Thyroid gland (tissue), 4 donors: ENCODE measurements at regions not wholly inside any gene's neighbourhood (a gene's known extent, or its start where the extent isn't known, plus 50 kb on each side); places are given as distances from the start of the nearest gene placed in this dataset.
A peak's percentile ranks its signal among the peaks of the same experiment; 100 is the strongest.
"Not testable (repeated sequence)": the region's sequence is repeated elsewhere in the genome, so short reads cannot be mapped to it uniquely, and the experiment has no call there.

Experiments
- DNase-seq, 2 donors: peaks; one replicate each; pipeline ENCODE4 v3.0.0-alpha.2; 2019
- H3K27ac ChIP-seq, 3 donors: fragments of 200-600 bp; sonication (generic); 1 replicate in 2 of 3; 2 replicates in 1 of 3; pipeline ENCODE4 v1.5.1; 2016 to 2019; ENCODE audit warnings: mild to moderate bottlenecking in 1 of 3, moderate library complexity in 1 of 3
- H3K27me3 ChIP-seq: fragments of 200-600 bp; sonication (generic); one replicate; pipeline ENCODE4 v1.5.1; 2019
- H3K36me3 ChIP-seq, 2 donors: fragments of 200-600 bp; sonication (generic); one replicate each; pipeline ENCODE4 v1.5.1; 2016 to 2019
- H3K4me1 ChIP-seq, 2 donors: fragments of 200-600 bp; sonication (generic); one replicate each; pipeline ENCODE4 v1.5.1; 2017 to 2019
- H3K4me3 ChIP-seq, 3 donors: fragments of 200-600 bp; sonication (generic); replicated peaks in 1 of 3; 1 replicate in 2 of 3; 2 replicates in 1 of 3; pipeline ENCODE4 v1.5.1; 2016; ENCODE audit warnings: mild to moderate bottlenecking in 1 of 3
- H3K9me3 ChIP-seq: fragments of 200-600 bp; sonication (generic); one replicate; pipeline ENCODE4 v1.5.1; 2017
- POLR2A ChIP-seq, 2 donors: fragments of 450-650 bp; IDR thresholded peaks; one replicate each; pipeline ENCODE4 v1.6.1; 2017; ENCODE audit warnings: antibody characterized with exemption in 2 of 2, mild to moderate bottlenecking in 2 of 2, moderate library complexity in 1 of 2
- WGBS, 2 donors: methylation state at CpG; one replicate each; pipeline ENCODE4 v1.1.5; 2017; 5-methylcytosine and 5-hydroxymethylcytosine counted together
- intact Hi-C: fragments of 100-400 bp; cut with DNase I; formaldehyde crosslinking; loops from one replicate; pipeline ENCODE4 v1.15.1; 2023
- TF ChIP-seq, protein P1 (sequence below), 6 experiments: fragments of 200-600 bp in 3 of 6; fragments of 450-650 bp in 3 of 6; sonication (generic) in 3 of 6; IDR thresholded peaks; one replicate each; pipeline ENCODE4 v1.5.1; 2016 to 2019; ENCODE audit warnings: antibody characterized with exemption in 6 of 6, mild to moderate bottlenecking in 2 of 6, inconsistent platforms in 1 of 6, moderate library complexity in 1 of 6

DNA sequence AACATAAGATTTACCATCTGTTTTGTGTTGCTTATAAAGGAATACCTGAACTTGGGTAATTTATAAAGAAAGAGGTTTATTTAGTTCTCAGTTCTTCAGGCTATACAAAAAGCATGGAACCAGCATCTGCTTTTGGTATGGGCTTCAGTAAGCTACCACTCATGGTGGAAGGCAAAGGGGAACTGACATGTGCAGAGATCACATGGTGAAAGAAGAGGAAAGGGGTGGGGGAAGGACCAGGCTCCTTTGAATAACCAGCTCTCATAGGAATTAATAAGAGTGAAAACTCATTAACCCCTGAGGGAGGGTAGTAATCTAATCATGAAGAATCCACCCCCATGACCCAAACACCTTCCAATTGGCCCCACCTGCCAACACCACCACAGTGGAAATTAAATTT lies 89.5 kb upstream of the TMEM170B start:
- peaks cover 9 to 15% of the 10 kb centered on the region in 2 donors for H3K4me1 ChIP-seq
- H3K36me3 ChIP-seq: no peaks in the 10 kb centered on the region
- no peak for TF ChIP-seq POLR2A (IDR thresholded peaks at IDR 0.05)
- TF ChIP-seq, protein P1, sequence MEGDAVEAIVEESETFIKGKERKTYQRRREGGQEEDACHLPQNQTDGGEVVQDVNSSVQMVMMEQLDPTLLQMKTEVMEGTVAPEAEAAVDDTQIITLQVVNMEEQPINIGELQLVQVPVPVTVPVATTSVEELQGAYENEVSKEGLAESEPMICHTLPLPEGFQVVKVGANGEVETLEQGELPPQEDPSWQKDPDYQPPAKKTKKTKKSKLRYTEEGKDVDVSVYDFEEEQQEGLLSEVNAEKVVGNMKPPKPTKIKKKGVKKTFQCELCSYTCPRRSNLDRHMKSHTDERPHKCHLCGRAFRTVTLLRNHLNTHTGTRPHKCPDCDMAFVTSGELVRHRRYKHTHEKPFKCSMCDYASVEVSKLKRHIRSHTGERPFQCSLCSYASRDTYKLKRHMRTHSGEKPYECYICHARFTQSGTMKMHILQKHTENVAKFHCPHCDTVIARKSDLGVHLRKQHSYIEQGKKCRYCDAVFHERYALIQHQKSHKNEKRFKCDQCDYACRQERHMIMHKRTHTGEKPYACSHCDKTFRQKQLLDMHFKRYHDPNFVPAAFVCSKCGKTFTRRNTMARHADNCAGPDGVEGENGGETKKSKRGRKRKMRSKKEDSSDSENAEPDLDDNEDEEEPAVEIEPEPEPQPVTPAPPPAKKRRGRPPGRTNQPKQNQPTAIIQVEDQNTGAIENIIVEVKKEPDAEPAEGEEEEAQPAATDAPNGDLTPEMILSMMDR (IDR thresholded peaks at IDR 0.05): no peak
- H3K27me3 ChIP-seq: no peaks in the 10 kb centered on the region
- intact Hi-C loops: no loop called here
- H3K9me3 ChIP-seq: no peaks in the 10 kb centered on the region
- H3K4me3 ChIP-seq: no peak overlapping the region
- DNase-seq: no peak
- no peak overlapping the region for H3K27ac ChIP-seq

GRCh38 chr6:11447265-11447664 lies 90.3 kb upstream of the TMEM170B start:
- Histone ChIP-seq H3K27ac (no peak overlapping the region), H3K4me3 (no peak overlapping the region), H3K27me3 (no peaks in the 10 kb centered on the region), H3K36me3 (no peaks in the 10 kb centered on the region), H3K4me1 (peaks cover 9 to 15% of the 10 kb centered on the region in 2 donors), H3K9me3 (no peaks in the 10 kb centered on the region)
- WGBS, 2 donors: 92 to 100% methylated on average over 1 of the region's 1 CpG
- intact Hi-C loops: no loop called here
- DNase-seq: no peak
- TF ChIP-seq, protein P1 (IDR thresholded peaks at IDR 0.05): no peak
- TF ChIP-seq POLR2A (IDR thresholded peaks at IDR 0.05): no peak

GRCh38 chr6:11445146-11445545 lies 92.4 kb upstream of the TMEM170B start:
- H3K27ac ChIP-seq: peak overlapping the region; percentile 5 to 75 (median 66)
- no peaks in the 10 kb centered on the region for H3K27me3 ChIP-seq
- intact Hi-C loops: no loop called here
- peaks cover 9 to 15% of the 10 kb centered on the region in 2 donors for H3K4me1 ChIP-seq
- no peak overlapping the region for H3K4me3 ChIP-seq
- 97 to 98% methylated on average over 2 of the region's 2 CpGs for WGBS, 2 donors
- H3K9me3 ChIP-seq: no peaks in the 10 kb centered on the region
- TF ChIP-seq, protein P1 (IDR thresholded peaks at IDR 0.05): no peak
- no peak for TF ChIP-seq POLR2A (IDR thresholded peaks at IDR 0.05)
- no peaks in the 10 kb centered on the region for H3K36me3 ChIP-seq
- no peak for DNase-seq

- H3K4me3 ChIP-seq, intact Hi-C loops, H3K36me3 ChIP-seq, DNase-seq, H3K27me3 ChIP-seq, H3K27ac ChIP-seq, H3K9me3 ChIP-seq: not testable (repeated sequence)
- WGBS, 2 donors: 94 to 96% methylated on average over 1 of the region's 1 CpG
- peaks cover 9 to 25% of the 10 kb centered on the region in 2 donors for H3K4me1 ChIP-seq
Measured at GRCh38 chr6:11443125-11443524, 94.4 kb upstream of the TMEM170B start.

GRCh38 chr6:11442495-11442894 lies 95.1 kb upstream of the TMEM170B start:
- intact Hi-C loops: no loop called here
- Histone ChIP-seq H3K9me3 (no peaks in the 10 kb centered on the region), H3K27me3 (no peaks in the 10 kb centered on the region), H3K4me1 (peaks cover 9 to 32% of the 10 kb centered on the region in 2 donors), H3K4me3 (no peak overlapping the region), H3K36me3 (no peaks in the 10 kb centered on the region), H3K27ac (no peak overlapping the region)
- WGBS, 2 donors: 100% methylated on average over 2 of the region's 2 CpGs
- TF ChIP-seq POLR2A (IDR thresholded peaks at IDR 0.05): no peak
- TF ChIP-seq, protein P1 (IDR thresholded peaks at IDR 0.05): no peak
- DNase-seq: no peak

DNA sequence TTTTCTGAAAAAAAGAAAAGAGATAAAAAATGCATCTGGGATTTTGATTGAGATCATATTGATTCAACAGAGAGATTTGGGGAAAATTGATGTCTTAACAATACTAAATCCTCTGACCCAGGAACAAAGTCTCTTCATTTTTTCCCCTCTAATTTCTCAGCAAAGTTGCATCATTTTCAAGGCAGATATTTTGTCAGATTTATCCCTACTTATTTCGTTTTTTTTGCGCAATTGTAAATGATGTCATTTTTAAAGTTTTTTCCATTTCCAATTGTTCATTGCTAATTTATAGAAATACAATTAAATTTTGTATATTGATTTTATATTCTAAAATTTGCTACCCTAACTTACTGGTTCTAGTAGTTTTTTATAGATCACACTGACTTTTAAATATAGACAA lies 97.7 kb upstream of the TMEM170B start:
- TF ChIP-seq, protein P1 (IDR thresholded peaks at IDR 0.05): no peak
- TF ChIP-seq POLR2A (IDR thresholded peaks at IDR 0.05): no peak
- Histone ChIP-seq H3K4me1 (peaks cover 0 to 34% of the 10 kb centered on the region in 2 donors), H3K27me3 (no peaks in the 10 kb centered on the region), H3K36me3 (no peaks in the 10 kb centered on the region), H3K4me3 (no peak overlapping the region), H3K9me3 (no peaks in the 10 kb centered on the region), H3K27ac (no peak overlapping the region)
- WGBS, 2 donors: 93 to 95% methylated on average over 2 of the region's 2 CpGs
- no peak for DNase-seq
- intact Hi-C loops: no loop called here
